ENCODE measurements at regions not wholly inside any gene's neighbourhood (a gene's known extent, or its start where the extent isn't known, plus 50 kb on each side); places are given as distances from the start of the nearest gene placed in this dataset.
"Not testable (repeated sequence)": the region's sequence is repeated elsewhere in the genome, so short reads cannot be mapped to it uniquely, and the experiment has no call there.

DNA sequence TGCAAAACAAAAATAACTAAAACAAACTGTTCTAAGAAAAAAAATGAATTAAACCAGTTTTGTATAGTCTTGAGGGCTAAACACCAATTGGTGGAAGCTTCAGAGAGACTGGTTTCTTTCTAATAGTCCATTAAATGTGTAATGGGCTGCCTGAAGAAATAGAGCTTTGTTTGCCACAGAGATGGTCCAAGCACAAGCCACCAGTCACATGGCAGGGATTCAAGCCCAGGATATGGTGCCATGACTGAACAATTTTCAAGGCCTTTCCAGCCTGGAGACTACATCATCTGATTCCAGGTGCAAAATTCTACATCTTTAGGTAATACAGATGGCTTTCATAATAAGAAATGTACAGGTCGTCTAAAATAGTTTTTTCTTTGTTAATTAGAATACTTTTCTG is 355.3 kb downstream of the NR2F1-AS1 start:
- no peak overlapping the region for H3K4me3 ChIP-seq (ENCODE audit: low read length in 2 of 2)
- no peaks in the 10 kb centered on the region for H3K9me3 ChIP-seq (ENCODE audit: control insufficient read depth in 2 of 2, insufficient read depth in 1 of 2, low read length in 1 of 2)
- 80% methylated on average over 1 of the region's 1 CpG for WGBS
- H3K4me1 ChIP-seq (ENCODE audit: control insufficient read depth in 2 of 2, insufficient read depth in 2 of 2, low read length in 2 of 2), result no peaks in the 10 kb centered on the region
- H3K27me3 ChIP-seq (ENCODE audit: control insufficient read depth in 2 of 2, insufficient read depth in 1 of 2, low read length in 1 of 2), result no peaks in the 10 kb centered on the region
- H3K27ac ChIP-seq (ENCODE audit: low read depth in 1 of 2, low read length in 1 of 2), result no peak overlapping the region
- H3K36me3 ChIP-seq (ENCODE audit: control insufficient read depth in 2 of 2, insufficient read depth in 2 of 2, low read length in 1 of 2), result no peaks in the 10 kb centered on the region
- DNase-seq (ENCODE audit: low read depth in 6 of 9, low spot score in 9 of 9), result no peak

DNA sequence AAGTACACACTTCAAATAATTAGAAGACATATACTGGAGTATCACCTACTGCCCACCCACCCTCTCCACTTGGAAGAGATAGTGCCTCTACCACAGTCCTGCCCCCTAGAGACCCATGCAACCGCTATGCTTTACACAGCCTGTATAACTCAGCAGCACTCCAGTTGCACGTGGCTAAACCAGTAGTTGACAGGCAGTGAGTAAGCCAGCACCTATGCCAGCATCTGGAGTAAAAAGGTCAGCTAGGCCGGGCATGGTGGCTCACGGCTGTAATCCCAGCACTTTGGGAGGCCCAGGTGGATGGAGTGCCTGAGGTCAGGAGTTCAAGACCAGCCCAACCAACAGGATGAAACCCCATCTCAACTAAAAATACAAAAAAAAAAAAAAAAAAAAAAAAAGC is 356.4 kb downstream of the NR2F1-AS1 start:
- no peaks in the 10 kb centered on the region for H3K27me3 ChIP-seq (ENCODE audit: control insufficient read depth in 2 of 2, insufficient read depth in 1 of 2, low read length in 1 of 2)
- H3K9me3 ChIP-seq (ENCODE audit: control insufficient read depth in 2 of 2, insufficient read depth in 1 of 2, low read length in 1 of 2), result no peaks in the 10 kb centered on the region
- no peaks in the 10 kb centered on the region for H3K4me1 ChIP-seq (ENCODE audit: control insufficient read depth in 2 of 2, insufficient read depth in 2 of 2, low read length in 2 of 2)
- no peaks in the 10 kb centered on the region for H3K36me3 ChIP-seq (ENCODE audit: control insufficient read depth in 2 of 2, insufficient read depth in 2 of 2, low read length in 1 of 2)
- 88% methylated on average over 4 of the region's 4 CpGs for WGBS
- H3K4me3 ChIP-seq (ENCODE audit: low read length in 2 of 2), result no peak overlapping the region
- H3K27ac ChIP-seq (ENCODE audit: low read depth in 1 of 2, low read length in 1 of 2), result no peak overlapping the region
- DNase-seq (ENCODE audit: low read depth in 6 of 9, low spot score in 9 of 9), result no peak

DNA sequence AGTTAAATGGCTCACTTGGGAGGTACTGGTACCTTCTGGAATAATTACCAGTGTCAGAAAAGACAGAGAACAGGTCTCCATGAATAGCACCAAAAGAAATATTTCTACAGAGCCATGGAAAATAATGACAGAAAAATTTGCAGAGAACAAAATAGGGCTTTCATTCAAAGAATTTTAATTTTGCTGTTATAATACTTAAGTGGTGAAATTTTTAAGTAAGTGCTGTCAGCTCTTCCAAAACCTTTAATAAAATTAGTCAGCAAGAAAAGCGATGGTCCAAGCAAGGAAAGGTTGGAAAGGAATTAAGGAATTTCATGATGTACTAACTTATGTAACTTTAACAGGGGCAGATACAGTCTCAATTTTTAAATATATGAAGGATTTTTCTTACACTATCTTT is 359.2 kb downstream of the NR2F1-AS1 start:
- H3K36me3 ChIP-seq (ENCODE audit: control insufficient read depth in 2 of 2, insufficient read depth in 2 of 2, low read length in 1 of 2), result no peaks in the 10 kb centered on the region
- H3K4me3 ChIP-seq (ENCODE audit: low read length in 2 of 2), result no peak overlapping the region
- H3K4me1 ChIP-seq (ENCODE audit: control insufficient read depth in 2 of 2, insufficient read depth in 2 of 2, low read length in 2 of 2), result no peaks in the 10 kb centered on the region
- WGBS, result 91% methylated on average over 1 of the region's 1 CpG
- H3K27me3 ChIP-seq (ENCODE audit: control insufficient read depth in 2 of 2, insufficient read depth in 1 of 2, low read length in 1 of 2), result no peaks in the 10 kb centered on the region
- DNase-seq (ENCODE audit: low read depth in 6 of 9, low spot score in 9 of 9), result no peak
- no peaks in the 10 kb centered on the region for H3K9me3 ChIP-seq (ENCODE audit: control insufficient read depth in 2 of 2, insufficient read depth in 1 of 2, low read length in 1 of 2)
- no peak overlapping the region for H3K27ac ChIP-seq (ENCODE audit: low read depth in 1 of 2, low read length in 1 of 2)

DNA sequence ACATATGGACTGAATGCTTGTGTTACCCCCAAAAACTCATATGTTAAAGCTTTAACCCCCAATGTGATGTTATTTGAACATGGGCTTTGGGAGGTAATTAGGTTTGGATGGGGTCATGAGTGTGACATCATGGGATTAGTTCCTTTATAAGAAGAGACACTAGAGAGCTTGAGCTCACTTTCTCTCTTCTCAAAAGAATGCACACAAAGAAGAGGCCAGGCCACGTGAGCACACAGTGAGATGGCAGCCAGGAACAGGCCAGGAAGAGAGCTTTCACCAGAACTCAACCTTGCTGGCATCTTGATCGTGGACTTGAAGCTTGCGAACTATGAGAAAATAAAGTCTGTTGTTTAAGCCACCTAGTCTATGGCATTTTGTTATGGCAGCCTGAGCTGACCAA is 360.6 kb downstream of the NR2F1-AS1 start:
- no peak for DNase-seq (ENCODE audit: low read depth in 6 of 9, low spot score in 9 of 9)
- Histone ChIP-seq H3K36me3 (ENCODE audit: control insufficient read depth in 2 of 2, insufficient read depth in 2 of 2, low read length in 1 of 2) (no peaks in the 10 kb centered on the region), H3K4me1 (ENCODE audit: control insufficient read depth in 2 of 2, insufficient read depth in 2 of 2, low read length in 2 of 2) (no peaks in the 10 kb centered on the region), H3K27me3 (ENCODE audit: control insufficient read depth in 2 of 2, insufficient read depth in 1 of 2, low read length in 1 of 2) (no peaks in the 10 kb centered on the region), H3K9me3 (ENCODE audit: control insufficient read depth in 2 of 2, insufficient read depth in 1 of 2, low read length in 1 of 2) (no peaks in the 10 kb centered on the region), H3K27ac (ENCODE audit: low read depth in 1 of 2, low read length in 1 of 2) (no peak overlapping the region), H3K4me3 (ENCODE audit: low read length in 2 of 2) (no peak overlapping the region)
- 91% methylated on average over 3 of the region's 3 CpGs for WGBS

DNA sequence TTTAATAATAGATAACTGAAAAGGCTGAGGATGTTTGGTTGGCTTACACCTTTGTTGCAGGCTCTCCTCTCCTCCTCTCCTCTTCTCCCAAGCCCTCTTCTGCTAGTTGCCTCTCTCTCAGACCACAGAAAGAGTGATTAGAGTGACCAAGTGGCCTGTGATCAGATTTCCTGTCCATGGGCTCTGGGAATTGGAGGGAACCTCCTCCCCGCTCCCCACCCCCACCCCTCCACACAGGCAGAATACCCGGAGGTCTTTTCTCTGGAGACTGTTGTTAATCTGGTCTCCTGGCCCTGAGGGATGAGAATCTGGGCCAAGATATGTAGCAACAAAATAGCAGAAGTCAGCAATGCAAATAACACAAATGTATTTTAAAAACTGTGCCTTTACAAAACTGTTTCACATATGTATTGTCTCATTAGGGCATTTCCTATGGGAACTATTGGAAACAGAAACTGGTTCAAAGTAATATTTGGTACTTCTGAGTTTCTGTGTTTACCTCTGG is 361.3 kb downstream of the NR2F1-AS1 start:
- Histone ChIP-seq H3K36me3 (ENCODE audit: control insufficient read depth in 2 of 2, insufficient read depth in 2 of 2, low read length in 1 of 2) (no peaks in the 10 kb centered on the region), H3K4me3 (ENCODE audit: low read length in 2 of 2) (no peak overlapping the region), H3K27me3 (ENCODE audit: control insufficient read depth in 2 of 2, insufficient read depth in 1 of 2, low read length in 1 of 2) (no peaks in the 10 kb centered on the region), H3K4me1 (ENCODE audit: control insufficient read depth in 2 of 2, insufficient read depth in 2 of 2, low read length in 2 of 2) (no peaks in the 10 kb centered on the region), H3K9me3 (ENCODE audit: control insufficient read depth in 2 of 2, insufficient read depth in 1 of 2, low read length in 1 of 2) (no peaks in the 10 kb centered on the region), H3K27ac (ENCODE audit: low read depth in 1 of 2, low read length in 1 of 2) (no peak overlapping the region)
- WGBS, result 48% methylated on average over 2 of the region's 2 CpGs
- DNase-seq (ENCODE audit: low read depth in 6 of 9, low spot score in 9 of 9), result no peak

DNA sequence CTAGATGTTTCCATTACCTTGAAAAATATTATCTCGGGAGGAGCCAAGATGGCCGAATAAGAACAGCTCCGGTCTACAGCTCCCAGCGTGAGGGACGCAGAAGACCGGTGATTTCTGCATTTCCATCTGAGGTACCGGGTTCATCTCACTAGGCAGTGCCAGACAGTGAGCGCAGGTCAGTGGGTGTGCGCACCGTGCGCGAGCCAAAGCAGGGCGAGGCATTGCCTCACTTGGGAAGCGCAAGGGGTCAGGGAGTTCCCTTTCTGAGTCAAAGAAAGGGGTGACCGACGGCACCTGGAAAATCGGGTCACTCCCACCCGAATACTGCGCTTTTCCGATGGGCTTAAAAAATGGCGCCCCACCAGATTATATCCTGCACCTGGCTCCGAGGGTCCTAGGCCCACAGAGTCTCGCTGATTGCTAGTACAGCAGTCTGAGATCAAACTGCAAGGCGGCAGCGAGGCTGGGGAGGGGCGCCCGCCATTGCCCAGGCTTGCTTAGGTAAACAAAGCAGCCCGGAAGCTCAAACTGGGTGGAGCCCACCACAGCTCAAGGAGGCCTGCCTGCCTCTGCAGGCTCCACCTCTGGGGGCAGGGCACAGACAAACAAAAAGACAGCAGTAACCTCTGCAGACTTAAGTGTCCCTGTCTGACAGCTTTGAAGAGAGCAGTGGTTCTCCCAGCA is 367.8 kb downstream of the NR2F1-AS1 start:
- H3K27ac ChIP-seq (ENCODE audit: low read depth in 1 of 2, low read length in 1 of 2); H3K27me3 ChIP-seq (ENCODE audit: control insufficient read depth in 2 of 2, insufficient read depth in 1 of 2, low read length in 1 of 2); H3K9me3 ChIP-seq (ENCODE audit: control insufficient read depth in 2 of 2, insufficient read depth in 1 of 2, low read length in 1 of 2); H3K4me1 ChIP-seq (ENCODE audit: control insufficient read depth in 2 of 2, insufficient read depth in 2 of 2, low read length in 2 of 2); H3K36me3 ChIP-seq (ENCODE audit: control insufficient read depth in 2 of 2, insufficient read depth in 2 of 2, low read length in 1 of 2); DNase-seq (ENCODE audit: low read depth in 6 of 9, low spot score in 9 of 9); H3K4me3 ChIP-seq (ENCODE audit: low read length in 2 of 2): not testable (repeated sequence)
- 93% methylated on average over 28 of the region's 28 CpGs for WGBS

DNA sequence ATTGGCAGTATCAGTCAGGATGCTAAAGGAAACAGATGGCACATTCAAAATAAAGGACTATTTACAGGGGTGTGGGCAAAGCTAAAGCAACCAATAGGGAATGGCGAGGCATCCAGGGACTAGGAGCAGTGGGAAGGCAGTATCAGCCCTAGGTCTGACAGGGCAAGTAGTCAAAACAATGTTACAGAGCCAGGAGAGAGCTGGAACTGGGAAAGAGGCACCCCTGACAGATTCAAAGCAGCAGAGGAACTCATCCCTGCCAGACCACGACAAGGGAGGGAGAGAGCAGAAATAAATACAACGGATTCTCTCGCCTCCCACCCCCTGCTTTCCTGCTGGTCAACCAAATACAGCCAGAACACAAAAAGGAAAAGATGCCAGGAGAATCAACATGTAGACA is 371.5 kb downstream of the NR2F1-AS1 start:
- Histone ChIP-seq H3K27me3 (ENCODE audit: control insufficient read depth in 2 of 2, insufficient read depth in 1 of 2, low read length in 1 of 2) (no peaks in the 10 kb centered on the region), H3K27ac (ENCODE audit: low read depth in 1 of 2, low read length in 1 of 2) (no peak overlapping the region), H3K4me1 (ENCODE audit: control insufficient read depth in 2 of 2, insufficient read depth in 2 of 2, low read length in 2 of 2) (no peaks in the 10 kb centered on the region), H3K36me3 (ENCODE audit: control insufficient read depth in 2 of 2, insufficient read depth in 2 of 2, low read length in 1 of 2) (no peaks in the 10 kb centered on the region), H3K9me3 (ENCODE audit: control insufficient read depth in 2 of 2, insufficient read depth in 1 of 2, low read length in 1 of 2) (peaks cover 0 to 5% of the 10 kb centered on the region in 2 donors), H3K4me3 (ENCODE audit: low read length in 2 of 2) (no peak overlapping the region)
- no peak for DNase-seq (ENCODE audit: low read depth in 6 of 9, low spot score in 9 of 9)
- WGBS, result 80% methylated on average over 4 of the region's 4 CpGs

DNA sequence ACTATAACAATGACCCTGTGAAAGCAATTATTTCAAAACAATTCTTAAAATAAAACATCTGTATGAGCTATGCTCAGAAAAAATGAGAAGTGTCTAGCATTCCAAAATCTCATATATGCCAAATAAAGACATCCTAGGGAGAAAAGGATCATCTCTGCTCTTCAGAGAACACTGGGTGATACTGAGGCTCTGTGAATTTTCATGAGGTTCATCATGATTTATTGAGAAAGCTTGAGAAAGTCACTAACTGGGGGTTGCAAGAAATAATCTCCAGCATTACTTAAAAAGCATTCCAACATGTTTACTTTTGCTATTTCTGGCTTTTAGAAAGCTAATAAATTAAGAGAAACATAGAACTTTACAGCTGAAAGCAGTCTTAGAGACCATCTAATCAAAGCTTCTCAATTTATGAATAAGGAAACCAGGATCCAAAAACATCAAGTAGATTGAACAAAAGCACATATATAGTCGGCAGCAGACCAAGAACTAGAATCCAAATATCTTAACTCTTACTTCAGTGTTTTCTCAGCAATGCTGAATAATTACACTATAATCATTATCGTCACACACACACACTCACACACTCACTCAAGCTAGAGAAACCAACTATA is 372.8 kb downstream of the NR2F1-AS1 start:
- no peak overlapping the region for H3K4me3 ChIP-seq (ENCODE audit: low read length in 2 of 2)
- no peaks in the 10 kb centered on the region for H3K4me1 ChIP-seq (ENCODE audit: control insufficient read depth in 2 of 2, insufficient read depth in 2 of 2, low read length in 2 of 2)
- peaks cover 0 to 5% of the 10 kb centered on the region in 2 donors for H3K9me3 ChIP-seq (ENCODE audit: control insufficient read depth in 2 of 2, insufficient read depth in 1 of 2, low read length in 1 of 2)
- no peak for DNase-seq (ENCODE audit: low read depth in 6 of 9, low spot score in 9 of 9)
- H3K27ac ChIP-seq (ENCODE audit: low read depth in 1 of 2, low read length in 1 of 2), result no peak overlapping the region
- no peaks in the 10 kb centered on the region for H3K36me3 ChIP-seq (ENCODE audit: control insufficient read depth in 2 of 2, insufficient read depth in 2 of 2, low read length in 1 of 2)
- H3K27me3 ChIP-seq (ENCODE audit: control insufficient read depth in 2 of 2, insufficient read depth in 1 of 2, low read length in 1 of 2), result no peaks in the 10 kb centered on the region
- 92% methylated on average over 2 of the region's 2 CpGs for WGBS

DNA sequence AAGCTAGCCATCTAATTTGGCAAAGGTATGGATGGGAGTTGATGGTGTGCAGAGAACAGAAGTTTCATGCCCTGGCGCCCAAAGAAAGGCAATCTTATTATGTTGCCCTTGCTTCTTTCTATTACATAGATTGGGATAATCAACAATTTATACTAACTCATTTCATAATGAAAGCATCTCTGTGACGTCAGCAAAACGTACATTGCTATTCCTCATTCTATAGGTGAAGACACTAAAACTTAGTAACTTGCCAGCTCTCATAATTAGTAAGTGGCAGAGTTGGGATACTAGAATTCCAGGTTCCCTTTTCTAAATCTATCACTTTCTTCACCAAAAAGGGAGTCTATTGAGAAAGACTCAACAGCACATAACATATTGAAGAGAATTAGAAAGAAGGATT is 374.8 kb downstream of the NR2F1-AS1 start:
- no peak overlapping the region for H3K4me3 ChIP-seq (ENCODE audit: low read length in 2 of 2)
- H3K27ac ChIP-seq (ENCODE audit: low read depth in 1 of 2, low read length in 1 of 2), result no peak overlapping the region
- no peaks in the 10 kb centered on the region for H3K36me3 ChIP-seq (ENCODE audit: control insufficient read depth in 2 of 2, insufficient read depth in 2 of 2, low read length in 1 of 2)
- H3K9me3 ChIP-seq (ENCODE audit: control insufficient read depth in 2 of 2, insufficient read depth in 1 of 2, low read length in 1 of 2), result peaks cover 0 to 5% of the 10 kb centered on the region in 2 donors
- H3K27me3 ChIP-seq (ENCODE audit: control insufficient read depth in 2 of 2, insufficient read depth in 1 of 2, low read length in 1 of 2), result no peaks in the 10 kb centered on the region
- WGBS, result 95% methylated on average over 3 of the region's 3 CpGs
- H3K4me1 ChIP-seq (ENCODE audit: control insufficient read depth in 2 of 2, insufficient read depth in 2 of 2, low read length in 2 of 2), result no peaks in the 10 kb centered on the region
- no peak for DNase-seq (ENCODE audit: low read depth in 6 of 9, low spot score in 9 of 9)
